NT2/D1 (cell line): ENCODE measurements at regions not wholly inside any gene's neighbourhood (a gene's known extent, or its start where the extent isn't known, plus 50 kb on each side); places are given as distances from the start of the nearest gene placed in this dataset.

ENCODE experiments used
- DNase-seq: peaks from one replicate; pipeline ENCODE4 v3.0.0-alpha.2; 2011; ENCODE audit warnings: low read depth, low spot score
- H3K27me3 ChIP-seq: 2 replicates; pipeline ENCODE4 v1.6.0; 2011; ENCODE audit warnings: mild to moderate bottlenecking; ENCODE audit not compliant: insufficient read length, insufficient read depth
- H3K36me3 ChIP-seq: 2 replicates; pipeline ENCODE4 v1.6.1; 2011; ENCODE audit warnings: mild to moderate bottlenecking, low read length, mixed read lengths; ENCODE audit not compliant: insufficient read depth, insufficient read length
- H3K4me1 ChIP-seq: 2 replicates; pipeline ENCODE4 v1.5.1; 2011; ENCODE audit not compliant: insufficient read depth, insufficient read length
- H3K4me3 ChIP-seq: 2 replicates; pipeline ENCODE4 v1.5.1; 2011; ENCODE audit warnings: low read depth; ENCODE audit not compliant: insufficient read length
- H3K9ac ChIP-seq: 2 replicates; pipeline ENCODE4 v1.6.0; 2011; ENCODE audit warnings: low read depth; ENCODE audit not compliant: insufficient read length
- H3K9me3 ChIP-seq: 2 replicates; pipeline ENCODE4 v1.5.1; 2011; ENCODE audit warnings: mild to moderate bottlenecking, low read length; ENCODE audit not compliant: insufficient read depth
- SUZ12 ChIP-seq: IDR thresholded peaks from 2 replicates; pipeline ENCODE4 v1.6.1; 2011; ENCODE audit not compliant: insufficient read length, insufficient read depth; ENCODE audit errors: extremely low read depth
- YY1 ChIP-seq: IDR thresholded peaks from 2 replicates; pipeline ENCODE4 v1.6.1; 2011; ENCODE audit not compliant: insufficient read length, insufficient read depth
- ZNF274 ChIP-seq: IDR thresholded peaks from 2 replicates; pipeline ENCODE4 v1.6.1; 2011; ENCODE audit warnings: mild to moderate bottlenecking, low read depth, low read length

DNA sequence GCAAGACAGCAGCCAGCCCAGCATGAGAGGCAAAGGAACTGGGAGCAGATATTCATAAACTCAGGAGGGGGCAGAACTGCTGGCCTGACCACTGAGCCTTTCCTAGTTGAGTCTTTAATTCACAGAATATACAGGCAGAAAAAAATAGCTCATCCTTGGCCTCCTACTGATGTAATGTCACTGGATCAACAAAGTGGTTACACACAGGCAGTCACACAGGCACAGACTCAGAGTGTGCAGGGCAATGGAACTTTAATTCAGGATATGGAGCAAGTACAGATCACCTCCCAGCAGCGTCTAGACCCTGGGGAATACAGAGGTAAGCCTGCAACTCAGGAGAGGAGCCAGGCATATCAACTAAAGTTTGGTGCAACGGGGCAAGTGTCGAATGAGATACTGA is 75.4 kb downstream of the TNP1 start:
- Histone ChIP-seq H3K36me3 (no peaks in the 10 kb centered on the region), H3K4me1 (peaks cover 3% of the 10 kb centered on the region), H3K9ac (no peak overlapping the region), H3K4me3 (no peak overlapping the region), H3K9me3 (no peaks in the 10 kb centered on the region), H3K27me3 (no peaks in the 10 kb centered on the region)
- TF ChIP-seq YY1 = no peak
- TF ChIP-seq ZNF274 = no peak
- no peak for TF ChIP-seq SUZ12
- DNase-seq = no peak

DNA sequence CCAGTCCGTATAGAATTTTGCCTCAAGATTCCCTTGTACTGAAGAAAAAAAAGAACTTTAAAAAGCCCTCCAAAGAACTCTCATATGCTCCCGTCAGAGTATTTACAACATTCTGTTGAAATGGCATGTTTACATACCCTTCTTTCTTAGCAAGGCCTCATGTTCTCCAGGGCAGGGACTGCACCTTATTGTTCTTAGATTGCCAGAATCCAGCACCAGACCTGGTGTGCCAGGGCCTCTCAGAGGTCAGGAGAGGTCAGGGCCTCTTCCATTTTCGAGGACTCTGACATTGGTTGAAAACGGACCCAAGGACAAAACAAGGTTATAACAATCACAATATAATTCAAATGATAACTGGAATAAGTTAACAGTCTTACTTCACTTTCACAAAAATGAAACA is 78.2 kb downstream of the TNP1 start:
- Histone ChIP-seq H3K4me3 (no peak overlapping the region), H3K9me3 (no peaks in the 10 kb centered on the region), H3K9ac (no peak overlapping the region), H3K27me3 (no peaks in the 10 kb centered on the region), H3K36me3 (no peaks in the 10 kb centered on the region), H3K4me1 (peaks cover 3% of the 10 kb centered on the region)
- TF ChIP-seq YY1 (no peak), SUZ12 (no peak), ZNF274 (no peak)
- DNase-seq = no peak

DNA sequence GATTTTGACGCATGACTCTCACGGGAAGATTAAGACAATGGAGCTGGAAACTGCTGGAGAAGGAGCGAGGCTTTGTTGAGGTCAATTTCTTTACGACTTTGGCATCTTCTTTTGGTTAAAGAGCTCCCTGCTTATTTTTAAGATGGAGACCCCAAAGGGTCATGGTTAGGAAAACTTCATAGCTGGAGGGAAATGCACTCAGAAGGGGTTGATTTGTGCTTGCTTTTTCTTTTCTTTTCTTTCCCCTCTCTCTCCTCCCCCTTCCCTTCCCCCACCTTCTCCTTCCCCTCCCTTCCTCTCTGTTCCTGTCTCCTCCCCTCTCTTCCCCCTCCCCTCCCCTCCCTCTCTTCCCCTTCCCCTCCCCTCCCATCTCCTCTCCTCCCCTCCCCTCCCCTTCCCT is 79.0 kb downstream of the TNP1 start:
- peaks cover 3% of the 10 kb centered on the region for H3K4me1 ChIP-seq
- no peak overlapping the region for H3K4me3 ChIP-seq
- H3K27me3 ChIP-seq = no peaks in the 10 kb centered on the region
- TF ChIP-seq SUZ12 = no peak
- TF ChIP-seq ZNF274 = no peak
- TF ChIP-seq YY1 = no peak
- H3K36me3 ChIP-seq = no peaks in the 10 kb centered on the region
- no peak for DNase-seq
- H3K9me3 ChIP-seq = no peaks in the 10 kb centered on the region
- H3K9ac ChIP-seq = no peak overlapping the region

DNA sequence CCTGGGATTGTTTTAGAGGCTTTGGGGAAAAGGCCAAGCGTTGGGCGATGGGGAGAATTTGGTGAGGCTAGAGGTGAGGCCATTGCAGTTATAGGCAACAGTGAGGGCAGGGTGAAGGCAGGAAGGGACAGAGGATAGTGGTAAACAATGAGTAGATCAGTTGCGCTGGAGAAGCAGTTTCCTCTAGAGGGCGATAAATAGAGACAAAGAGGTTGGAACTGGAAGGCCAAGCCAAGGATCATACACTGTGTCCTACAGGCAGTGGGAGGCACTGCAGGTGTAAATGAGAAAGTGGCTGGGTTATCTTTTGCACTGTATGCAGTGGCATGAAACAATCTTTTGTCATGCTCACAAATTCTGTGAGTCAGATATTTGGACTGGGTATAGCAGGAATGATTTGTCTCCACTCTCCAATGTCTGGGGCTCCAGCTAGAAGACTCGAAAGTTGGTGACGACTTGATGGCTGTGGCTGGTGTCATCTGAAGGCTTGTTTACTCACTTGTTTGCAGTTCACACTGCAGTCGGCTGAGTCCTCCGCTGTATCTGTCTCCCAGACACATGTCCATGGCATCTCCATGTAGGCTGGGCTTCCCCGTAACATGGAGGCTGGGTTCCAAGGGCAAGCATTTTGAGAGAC is 82.1 kb downstream of the TNP1 start:
- TF ChIP-seq SUZ12 (no peak), YY1 (no peak), ZNF274 (no peak)
- no peaks in the 10 kb centered on the region for H3K27me3 ChIP-seq
- no peaks in the 10 kb centered on the region for H3K36me3 ChIP-seq
- peaks cover 9% of the 10 kb centered on the region for H3K4me1 ChIP-seq
- DNase-seq = peak; percentile 79
- no peak overlapping the region for H3K4me3 ChIP-seq
- H3K9me3 ChIP-seq = no peaks in the 10 kb centered on the region
- no peak overlapping the region for H3K9ac ChIP-seq

DNA sequence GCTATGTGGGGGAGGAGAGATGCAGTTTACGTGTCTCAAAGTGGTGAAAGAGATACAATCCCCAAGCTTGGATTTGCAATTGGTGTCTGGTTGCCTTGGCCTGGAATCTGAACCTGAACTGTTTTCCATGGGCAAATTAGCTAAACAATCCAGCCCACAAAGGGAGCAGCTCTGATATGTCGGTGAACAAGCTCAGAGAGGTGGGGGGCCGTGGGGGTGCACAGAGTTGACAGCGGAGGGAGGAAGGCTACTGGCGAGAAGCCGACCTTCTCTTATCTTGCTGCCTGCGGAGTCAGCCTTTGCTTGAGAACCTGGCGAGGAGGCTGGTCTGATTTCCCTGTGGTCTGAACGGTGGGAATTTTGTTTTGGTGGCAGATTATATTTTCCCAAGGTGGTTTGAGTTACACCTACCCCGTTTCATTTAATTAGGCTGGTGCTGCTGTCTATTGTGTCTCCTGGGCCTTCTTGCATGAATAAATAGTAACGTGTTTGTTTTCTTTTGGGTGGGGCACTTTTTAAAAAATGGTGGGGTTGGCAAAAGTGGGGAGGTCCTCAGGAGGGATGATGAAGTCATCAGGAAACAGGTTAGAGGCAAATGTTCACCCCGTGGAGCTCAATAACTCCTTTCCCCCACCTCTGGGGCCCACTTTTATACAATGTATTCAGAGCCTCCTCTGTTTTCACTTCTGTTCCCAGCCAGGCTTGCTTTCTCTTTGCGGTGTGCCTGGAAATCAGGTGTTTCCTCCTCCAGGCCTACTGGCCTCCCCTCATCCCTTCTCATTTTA is 80.9 kb upstream of the IGFBP5 start:
- no peak for DNase-seq
- H3K9ac ChIP-seq = no peak overlapping the region
- TF ChIP-seq ZNF274 = no peak
- TF ChIP-seq YY1 = no peak
- no peak for TF ChIP-seq SUZ12

DNA sequence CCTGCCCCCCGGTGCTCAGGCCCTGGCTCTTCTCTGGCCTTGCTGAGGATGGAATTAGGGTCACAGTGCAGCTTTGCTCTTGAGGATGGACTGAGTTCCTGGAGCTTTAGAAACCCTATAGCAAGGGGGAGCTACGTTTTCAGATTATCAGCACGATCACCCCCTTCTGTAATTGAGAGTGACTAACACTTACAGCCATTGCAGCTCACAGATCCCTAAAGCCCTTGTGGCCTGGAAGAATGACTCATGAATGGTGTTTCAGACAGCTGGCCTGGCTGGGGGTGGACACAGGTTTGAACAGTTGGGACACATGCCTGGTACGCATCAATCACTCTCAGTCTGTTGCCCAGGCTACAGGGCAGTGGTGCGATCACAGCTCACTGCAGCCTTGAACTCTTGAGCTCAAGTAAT is 79.7 kb upstream of the IGFBP5 start:
- H3K4me1 ChIP-seq = peaks cover 6% of the 10 kb centered on the region
- H3K36me3 ChIP-seq = no peaks in the 10 kb centered on the region
- H3K9ac ChIP-seq = no peak overlapping the region
- TF ChIP-seq SUZ12 = no peak
- no peak for TF ChIP-seq ZNF274
- TF ChIP-seq YY1 = no peak
- H3K4me3 ChIP-seq = no peak overlapping the region
- no peaks in the 10 kb centered on the region for H3K9me3 ChIP-seq
- H3K27me3 ChIP-seq = no peaks in the 10 kb centered on the region
- no peak for DNase-seq

More for the DNA sequence above, 80.9 kb upstream of the IGFBP5 start:
- Histone ChIP-seq H3K4me1 (peaks cover 9% of the 10 kb centered on the region), H3K27me3 (no peaks in the 10 kb centered on the region), H3K4me3 (no peak overlapping the region), H3K36me3 (no peaks in the 10 kb centered on the region), H3K9me3 (no peaks in the 10 kb centered on the region)

DNA sequence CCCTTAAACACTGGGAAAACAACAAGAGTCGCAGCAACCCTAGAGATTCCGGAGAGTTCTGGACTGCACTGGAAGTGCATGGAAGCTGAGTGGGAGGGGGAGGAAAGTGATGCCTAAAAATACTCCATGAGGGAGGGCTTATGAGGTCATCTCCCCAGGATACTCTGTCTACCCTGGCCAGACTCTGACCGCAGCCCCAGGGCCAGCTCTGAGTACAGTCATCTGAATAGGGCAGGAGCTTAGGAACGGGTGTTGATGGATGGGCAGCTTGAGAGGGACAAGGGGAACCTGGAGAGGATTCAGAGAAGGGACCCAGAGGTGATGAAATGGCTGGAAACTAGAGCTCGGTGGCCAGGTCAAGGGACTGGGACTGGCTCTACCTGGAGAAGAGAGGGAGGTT is 79.3 kb upstream of the IGFBP5 start:
- no peaks in the 10 kb centered on the region for H3K27me3 ChIP-seq
- no peaks in the 10 kb centered on the region for H3K9me3 ChIP-seq
- no peak for DNase-seq
- H3K4me3 ChIP-seq = no peak overlapping the region
- TF ChIP-seq YY1 = no peak
- TF ChIP-seq SUZ12 = no peak
- TF ChIP-seq ZNF274 = no peak
- no peak overlapping the region for H3K9ac ChIP-seq
- H3K36me3 ChIP-seq = no peaks in the 10 kb centered on the region
- peaks cover 6% of the 10 kb centered on the region for H3K4me1 ChIP-seq
